ENCODE measurements at regions not wholly inside any gene's neighbourhood (a gene's known extent, or its start where the extent isn't known, plus 50 kb on each side); places are given as distances from the start of the nearest gene placed in this dataset.

DNA sequence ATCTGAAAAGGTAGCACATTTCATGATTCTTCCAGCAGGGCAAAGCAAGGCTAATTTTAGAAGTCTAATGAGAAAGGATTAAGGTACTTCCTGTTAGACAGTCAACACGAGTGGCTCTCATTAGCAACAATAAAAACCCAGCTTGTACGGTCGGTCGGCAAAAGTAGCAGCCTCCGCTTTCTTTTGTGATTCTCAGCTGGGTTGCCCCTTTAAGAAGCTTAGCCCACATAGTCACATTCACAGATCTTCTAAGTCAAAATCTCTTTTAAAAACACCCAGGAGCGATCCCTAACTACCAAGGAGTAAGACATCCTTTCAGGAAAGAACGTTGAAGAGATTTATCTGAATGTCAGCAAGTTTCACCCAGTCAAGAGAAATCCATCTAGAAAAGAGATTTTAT, 684.8 kb downstream of the DIAPH3 start:
- intact Hi-C loops (cut with micrococcal nuclease) = no loop called here
- no peaks in the 10 kb centered on the region for H3K4me1 Mint-ChIP-seq
- no peaks in the 10 kb centered on the region for H3K36me3 ChIP-seq (ENCODE audit: insufficient read depth, low read length)
- ChIA-PET POLR2A (ENCODE audit: partially characterized antibody) (no interaction called here), CTCF (ENCODE audit: partially characterized antibody) (no interaction called here)
- no peaks in the 10 kb centered on the region for H3K36me3 Mint-ChIP-seq
- H3K4me3 Mint-ChIP-seq = no peak overlapping the region
- no peaks in the 10 kb centered on the region for H3K9me3 ChIP-seq (ENCODE audit: control insufficient read depth in 1 of 2, low read length in 2 of 2)
- H3K27me3 Mint-ChIP-seq = peaks cover 0 to 5% of the 10 kb centered on the region in 2 donors
- no peak for DNase-seq
- no peak overlapping the region for H3K27ac ChIP-seq (ENCODE audit: low read depth, low read length)
- H3K27ac Mint-ChIP-seq = peak overlapping the region in 1 of 7 donors; percentile 14
- no peaks in the 10 kb centered on the region for H3K27me3 ChIP-seq (ENCODE audit: insufficient read depth, low read length)
- H3K9me3 Mint-ChIP-seq = peaks cover 0 to 2% (median 0%) of the 10 kb centered on the region in 8 donors
- no peaks in the 10 kb centered on the region for H3K4me1 ChIP-seq (ENCODE audit: insufficient read depth, low read length)
- no peak overlapping the region for H3K4me3 ChIP-seq (ENCODE audit: low read length in 2 of 2)

DNA sequence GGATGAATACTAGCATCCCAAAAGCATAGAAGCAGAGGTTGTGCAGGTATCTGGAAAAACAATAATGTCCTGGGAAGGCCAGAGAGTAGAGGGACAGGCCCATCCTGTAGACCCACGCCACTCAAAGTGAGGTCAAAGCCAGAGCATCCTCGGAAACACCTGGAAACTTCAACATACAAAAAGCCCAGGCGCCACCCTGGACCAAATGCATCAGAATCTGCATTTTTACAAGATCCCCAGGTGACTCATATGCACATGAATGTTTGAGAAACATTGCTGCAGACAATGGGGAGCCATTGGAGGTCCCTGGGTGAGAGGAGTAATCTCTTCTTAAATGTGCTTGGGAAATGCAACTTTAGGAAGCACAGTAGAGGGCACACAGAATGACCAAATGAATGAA, 684.1 kb downstream of the DIAPH3 start:
- H3K27ac Mint-ChIP-seq = no peak overlapping the region

GRCh38 chr13:59480396-59481259, 683.1 kb downstream of the DIAPH3 start:
- Mint-ChIP-seq H3K4me3 (no peak overlapping the region), H3K9me3 (peaks cover 0 to 2% (median 0%) of the 10 kb centered on the region in 8 donors), H3K27ac (no peak overlapping the region), H3K36me3 (no peaks in the 10 kb centered on the region), H3K27me3 (peaks cover 0 to 5% of the 10 kb centered on the region in 2 donors), H3K4me1 (no peaks in the 10 kb centered on the region)
- H3K4me3 ChIP-seq (ENCODE audit: low read length in 2 of 2) = no peak overlapping the region
- no peaks in the 10 kb centered on the region for H3K4me1 ChIP-seq (ENCODE audit: insufficient read depth, low read length)
- no peak overlapping the region for H3K27ac ChIP-seq (ENCODE audit: low read depth, low read length)
- ChIA-PET POLR2A (ENCODE audit: partially characterized antibody) (no interaction called here), CTCF (ENCODE audit: partially characterized antibody) (interaction anchor here (0.6 to 1.4 kb wide), 2 partner anchors 9 to 983 kb away, joined by 3 to 4 read pairs; no protein-coding TSS in a partner anchor)
- DNase-seq = no peak
- no peaks in the 10 kb centered on the region for H3K36me3 ChIP-seq (ENCODE audit: insufficient read depth, low read length)
- H3K27me3 ChIP-seq (ENCODE audit: insufficient read depth, low read length) = no peaks in the 10 kb centered on the region
- intact Hi-C loops (cut with micrococcal nuclease) = no loop called here
- no peaks in the 10 kb centered on the region for H3K9me3 ChIP-seq (ENCODE audit: control insufficient read depth in 1 of 2, low read length in 2 of 2)

More for the DNA sequence above, 684.1 kb downstream of the DIAPH3 start:
- Mint-ChIP-seq H3K27me3 (peaks cover 0 to 5% of the 10 kb centered on the region in 2 donors), H3K4me3 (no peak overlapping the region), H3K4me1 (no peaks in the 10 kb centered on the region), H3K36me3 (no peaks in the 10 kb centered on the region), H3K9me3 (peaks cover 0 to 2% (median 0%) of the 10 kb centered on the region in 8 donors)
- POLR2A ChIA-PET (ENCODE audit: partially characterized antibody) = no interaction called here
- H3K4me3 ChIP-seq (ENCODE audit: low read length in 2 of 2) = no peak overlapping the region
- H3K27ac ChIP-seq (ENCODE audit: low read depth, low read length) = no peak overlapping the region
- CTCF ChIA-PET (ENCODE audit: partially characterized antibody) = no interaction called here
- H3K27me3 ChIP-seq (ENCODE audit: insufficient read depth, low read length) = no peaks in the 10 kb centered on the region
- H3K9me3 ChIP-seq (ENCODE audit: control insufficient read depth in 1 of 2, low read length in 2 of 2) = no peaks in the 10 kb centered on the region
- intact Hi-C loops (cut with micrococcal nuclease) = no loop called here
- DNase-seq = no peak
- H3K4me1 ChIP-seq (ENCODE audit: insufficient read depth, low read length) = no peaks in the 10 kb centered on the region
- H3K36me3 ChIP-seq (ENCODE audit: insufficient read depth, low read length) = no peaks in the 10 kb centered on the region

GRCh38 chr13:59483501-59484145, 680.1 kb downstream of the DIAPH3 start:
- ChIA-PET POLR2A (ENCODE audit: partially characterized antibody) (no interaction called here), CTCF (ENCODE audit: partially characterized antibody) (interaction anchor here (0.6 kb wide), 1 partner anchor 10 kb away, joined by 3 read pairs; no protein-coding TSS in a partner anchor)
- H3K4me1 ChIP-seq (ENCODE audit: insufficient read depth, low read length) = no peaks in the 10 kb centered on the region
- no peak overlapping the region for H3K27ac ChIP-seq (ENCODE audit: low read depth, low read length)
- Mint-ChIP-seq H3K9me3 (peaks cover 0 to 5% (median 0%) of the 10 kb centered on the region in 8 donors), H3K4me3 (no peak overlapping the region), H3K36me3 (no peaks in the 10 kb centered on the region), H3K27me3 (peaks cover 8 to 10% of the 10 kb centered on the region in 2 donors), H3K27ac (peak overlapping the region in 1 of 7 donors; percentile 19), H3K4me1 (no peaks in the 10 kb centered on the region)
- no peak for DNase-seq
- no peaks in the 10 kb centered on the region for H3K27me3 ChIP-seq (ENCODE audit: insufficient read depth, low read length)
- no peaks in the 10 kb centered on the region for H3K9me3 ChIP-seq (ENCODE audit: control insufficient read depth in 1 of 2, low read length in 2 of 2)
- no peaks in the 10 kb centered on the region for H3K36me3 ChIP-seq (ENCODE audit: insufficient read depth, low read length)
- intact Hi-C loops (cut with micrococcal nuclease) = no loop called here
- no peak overlapping the region for H3K4me3 ChIP-seq (ENCODE audit: low read length in 2 of 2)

DNA sequence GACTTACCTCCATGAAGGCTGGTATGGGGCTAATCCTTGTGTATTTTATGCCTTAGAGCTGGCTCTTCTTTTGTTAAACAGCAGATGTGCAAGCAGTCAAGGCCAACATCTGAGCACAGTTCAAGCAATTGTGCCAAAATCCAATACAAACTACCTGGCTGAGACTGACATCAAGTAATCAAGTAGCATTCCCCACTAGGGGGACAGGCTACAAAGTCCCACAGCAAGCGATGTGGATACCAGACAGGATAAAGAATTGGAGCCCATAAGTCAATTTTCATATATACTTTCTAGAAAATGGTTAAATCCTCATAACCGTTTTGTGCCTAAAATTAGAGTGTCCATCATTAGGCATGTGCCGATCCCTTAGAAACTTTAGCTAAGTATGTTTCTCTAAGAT, 675.8 kb downstream of the DIAPH3 start:
- no peak overlapping the region for H3K27ac Mint-ChIP-seq
- no peaks in the 10 kb centered on the region for H3K4me1 Mint-ChIP-seq
- Histone ChIP-seq H3K27me3 (ENCODE audit: insufficient read depth, low read length) (no peaks in the 10 kb centered on the region), H3K4me3 (ENCODE audit: low read length in 2 of 2) (no peak overlapping the region), H3K4me1 (ENCODE audit: insufficient read depth, low read length) (no peaks in the 10 kb centered on the region), H3K27ac (ENCODE audit: low read depth, low read length) (no peak overlapping the region), H3K36me3 (ENCODE audit: insufficient read depth, low read length) (no peaks in the 10 kb centered on the region), H3K9me3 (ENCODE audit: control insufficient read depth in 1 of 2, low read length in 2 of 2) (no peaks in the 10 kb centered on the region)
- peaks cover 0 to 3% (median 0%) of the 10 kb centered on the region in 8 donors for H3K9me3 Mint-ChIP-seq
- H3K27me3 Mint-ChIP-seq = peaks cover 6 to 13% of the 10 kb centered on the region in 2 donors
- no peaks in the 10 kb centered on the region for H3K36me3 Mint-ChIP-seq
- CTCF ChIA-PET (ENCODE audit: partially characterized antibody) = no interaction called here
- DNase-seq = no peak
- H3K4me3 Mint-ChIP-seq = no peak overlapping the region
- intact Hi-C loops (cut with micrococcal nuclease) = no loop called here
- POLR2A ChIA-PET (ENCODE audit: partially characterized antibody) = no interaction called here

DNA sequence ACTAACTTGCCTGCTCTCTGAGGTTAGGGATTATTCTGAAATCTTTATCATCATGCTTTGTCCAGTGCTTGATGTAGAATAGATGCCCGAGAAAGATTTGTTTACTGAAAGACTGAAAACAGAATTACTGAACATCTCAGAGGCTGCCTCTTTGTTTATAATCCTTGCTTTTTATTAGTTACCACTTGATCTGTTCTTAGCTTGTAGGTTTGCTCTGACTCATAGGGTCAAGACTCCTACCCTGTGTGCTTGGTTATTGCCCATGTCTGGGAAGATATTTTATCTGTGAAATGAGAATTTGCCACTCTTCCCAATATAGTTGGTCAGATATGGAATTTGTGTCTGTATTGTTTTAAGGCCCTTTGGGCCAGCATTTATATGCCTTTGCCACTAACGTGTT, 675.3 kb downstream of the DIAPH3 start:
- Mint-ChIP-seq H3K27me3 (peaks cover 5 to 13% of the 10 kb centered on the region in 2 donors), H3K27ac (no peak overlapping the region), H3K4me1 (no peaks in the 10 kb centered on the region), H3K9me3 (peaks cover 0 to 3% (median 0%) of the 10 kb centered on the region in 8 donors), H3K4me3 (no peak overlapping the region), H3K36me3 (no peaks in the 10 kb centered on the region)
- no peak overlapping the region for H3K4me3 ChIP-seq (ENCODE audit: low read length in 2 of 2)
- no peak overlapping the region for H3K27ac ChIP-seq (ENCODE audit: low read depth, low read length)
- no peak for DNase-seq
- no peaks in the 10 kb centered on the region for H3K36me3 ChIP-seq (ENCODE audit: insufficient read depth, low read length)
- no peaks in the 10 kb centered on the region for H3K4me1 ChIP-seq (ENCODE audit: insufficient read depth, low read length)
- intact Hi-C loops (cut with micrococcal nuclease) = no loop called here
- H3K27me3 ChIP-seq (ENCODE audit: insufficient read depth, low read length) = no peaks in the 10 kb centered on the region
- CTCF ChIA-PET (ENCODE audit: partially characterized antibody) = no interaction called here
- POLR2A ChIA-PET (ENCODE audit: partially characterized antibody) = no interaction called here
- no peaks in the 10 kb centered on the region for H3K9me3 ChIP-seq (ENCODE audit: control insufficient read depth in 1 of 2, low read length in 2 of 2)

DNA sequence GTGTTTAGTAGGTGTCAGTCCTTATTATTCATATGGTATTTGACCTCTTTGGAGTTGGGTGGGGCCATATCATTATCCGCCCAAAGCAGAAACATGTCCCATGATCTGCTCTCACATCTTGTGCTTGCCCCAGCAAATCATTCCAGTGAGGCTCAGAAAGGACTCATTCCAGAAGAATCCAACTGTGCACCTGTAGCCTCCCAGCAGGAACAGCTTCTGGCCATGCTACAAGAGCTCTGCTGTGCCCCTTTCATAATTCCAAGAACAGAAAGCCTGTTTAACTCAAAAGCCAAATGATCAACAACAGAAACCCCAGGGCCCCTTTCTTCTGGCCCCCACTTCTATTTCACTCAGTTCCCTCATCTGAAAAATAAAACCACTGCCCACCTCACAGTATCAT, 673.1 kb downstream of the DIAPH3 start:
- Mint-ChIP-seq H3K4me1 (no peaks in the 10 kb centered on the region), H3K36me3 (no peaks in the 10 kb centered on the region), H3K4me3 (no peak overlapping the region), H3K27me3 (peaks cover 4 to 13% of the 10 kb centered on the region in 2 donors), H3K9me3 (peaks cover 0 to 3% (median 0%) of the 10 kb centered on the region in 8 donors), H3K27ac (no peak overlapping the region)
- CTCF ChIA-PET (ENCODE audit: partially characterized antibody) = no interaction called here
- H3K36me3 ChIP-seq (ENCODE audit: insufficient read depth, low read length) = no peaks in the 10 kb centered on the region
- DNase-seq = no peak
- POLR2A ChIA-PET (ENCODE audit: partially characterized antibody) = no interaction called here
- no peak overlapping the region for H3K27ac ChIP-seq (ENCODE audit: low read depth, low read length)
- no peaks in the 10 kb centered on the region for H3K27me3 ChIP-seq (ENCODE audit: insufficient read depth, low read length)
- no peak overlapping the region for H3K4me3 ChIP-seq (ENCODE audit: low read length in 2 of 2)
- intact Hi-C loops (cut with micrococcal nuclease) = no loop called here
- H3K4me1 ChIP-seq (ENCODE audit: insufficient read depth, low read length) = no peaks in the 10 kb centered on the region
- H3K9me3 ChIP-seq (ENCODE audit: control insufficient read depth in 1 of 2, low read length in 2 of 2) = no peaks in the 10 kb centered on the region

All from CD4-positive, alpha-beta memory T cell (primary cell).